ENCODE measurements at regions not wholly inside any gene's neighbourhood (a gene's known extent, or its start where the extent isn't known, plus 50 kb on each side); places are given as distances from the start of the nearest gene placed in this dataset.
"Not testable (repeated sequence)": the region's sequence is repeated elsewhere in the genome, so short reads cannot be mapped to it uniquely, and the experiment has no call there.

DNA sequence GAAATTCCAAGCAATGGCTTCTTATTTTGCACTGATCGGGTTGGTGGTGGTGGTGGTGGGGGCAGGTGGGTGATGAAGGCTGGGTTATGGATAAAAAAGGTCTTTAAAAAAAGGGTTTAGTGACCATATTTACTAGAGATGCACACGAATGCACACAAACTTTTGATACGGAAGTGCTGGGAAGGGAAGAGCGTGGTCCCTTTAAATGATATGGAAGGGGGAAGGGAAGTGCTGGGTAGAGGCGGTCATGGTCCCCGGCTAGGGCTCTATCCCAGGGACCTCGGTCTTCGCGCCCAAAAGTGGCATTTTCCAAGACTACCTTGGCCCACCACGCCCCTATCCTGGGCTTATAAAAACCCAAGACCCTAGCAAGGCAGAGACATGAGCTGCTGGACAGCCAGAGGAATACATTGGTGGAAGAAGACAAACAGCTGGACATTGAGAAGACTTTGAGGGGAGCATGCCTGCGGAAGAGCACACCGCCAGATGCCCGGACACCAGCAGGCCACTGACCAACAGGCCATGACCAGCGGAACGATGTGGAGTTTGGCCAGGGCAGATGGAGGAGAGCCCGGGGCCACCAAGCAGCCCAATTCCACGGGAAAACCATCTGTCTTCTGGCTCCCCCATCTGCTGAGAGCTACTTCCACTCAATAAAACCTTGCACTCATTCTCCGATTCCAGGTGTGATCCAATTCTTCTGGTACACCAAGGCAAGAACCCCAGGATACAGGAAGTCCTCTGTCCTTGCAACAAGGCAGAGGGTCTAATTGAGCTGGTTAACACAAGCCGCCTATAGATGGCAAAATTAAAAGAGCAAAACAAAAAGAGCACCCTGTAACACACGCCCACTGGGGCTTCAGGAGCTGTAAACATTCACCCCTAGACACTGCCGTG is 1720.2 kb downstream of the MRPL39 start:
- no peak for DNase-seq (ENCODE audit: low read depth)

DNA sequence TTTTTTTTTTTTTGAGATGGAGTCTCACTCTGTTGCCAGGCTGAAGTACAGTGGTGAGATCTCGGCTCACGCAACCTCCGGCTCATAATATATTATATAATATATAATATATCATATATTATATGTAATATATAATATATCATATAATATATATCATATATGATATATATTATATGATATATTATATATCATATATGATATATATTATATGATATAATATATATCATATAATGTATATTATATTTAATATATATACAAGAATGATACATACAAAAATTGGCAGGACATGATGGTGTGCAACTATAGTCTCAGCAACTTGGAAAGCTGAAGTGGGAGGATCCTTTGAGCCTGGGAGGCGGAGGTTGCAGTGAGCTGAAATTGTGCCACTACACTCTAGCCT is 1725.5 kb downstream of the MRPL39 start:
- no peak for DNase-seq (ENCODE audit: low read depth)

DNA sequence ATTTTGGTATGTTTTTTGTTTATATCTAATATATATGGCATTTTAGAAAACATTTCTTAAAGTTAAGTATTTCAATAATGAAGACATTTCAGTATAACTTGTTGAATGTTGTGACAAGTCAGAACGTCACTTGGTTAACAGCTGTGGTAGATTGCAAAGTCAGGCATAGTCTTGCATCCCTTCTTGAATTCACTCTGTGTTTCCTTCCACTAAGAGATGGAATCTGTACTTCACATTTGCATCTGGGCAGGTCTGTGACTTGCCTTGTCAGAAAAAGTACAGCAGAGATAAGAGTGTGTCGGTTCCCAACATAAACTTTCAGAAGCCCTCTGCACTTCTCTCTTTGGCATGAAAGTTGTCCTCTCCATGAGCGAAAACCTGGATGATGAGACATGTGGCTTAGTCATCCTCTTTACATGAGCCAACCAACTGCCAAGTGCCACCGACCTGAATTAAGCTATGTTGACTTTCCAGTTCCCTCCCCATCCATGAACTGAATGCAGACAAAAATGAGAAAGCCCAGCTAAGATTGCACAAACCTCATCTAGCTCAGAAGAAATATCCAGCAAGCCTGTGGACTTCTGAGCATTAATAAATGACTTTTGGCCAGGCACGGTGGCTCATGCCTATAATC is 1730.2 kb downstream of the MRPL39 start:
- DNase-seq (ENCODE audit: low read depth) = no peak

DNA sequence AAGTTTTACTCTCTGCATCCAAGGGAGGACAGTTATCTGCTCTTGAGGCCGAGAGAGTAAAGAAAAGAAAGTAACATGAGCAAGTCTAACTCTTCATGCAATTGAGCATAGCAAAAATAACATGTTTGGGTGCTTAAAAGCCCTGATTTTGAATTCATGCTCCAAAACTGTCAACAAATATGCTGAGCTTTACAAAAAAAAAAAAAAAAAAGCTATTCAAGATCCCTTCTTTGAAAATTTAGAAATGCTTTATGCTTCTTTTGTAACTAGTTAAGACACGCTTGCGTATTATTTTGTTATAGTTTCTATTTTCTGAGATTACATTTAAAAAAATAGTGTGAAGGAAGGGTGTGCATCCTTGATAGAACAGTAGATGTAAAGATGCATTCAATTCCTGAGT is 1733.0 kb downstream of the MRPL39 start:
- no peak for DNase-seq (ENCODE audit: low read depth)

DNA sequence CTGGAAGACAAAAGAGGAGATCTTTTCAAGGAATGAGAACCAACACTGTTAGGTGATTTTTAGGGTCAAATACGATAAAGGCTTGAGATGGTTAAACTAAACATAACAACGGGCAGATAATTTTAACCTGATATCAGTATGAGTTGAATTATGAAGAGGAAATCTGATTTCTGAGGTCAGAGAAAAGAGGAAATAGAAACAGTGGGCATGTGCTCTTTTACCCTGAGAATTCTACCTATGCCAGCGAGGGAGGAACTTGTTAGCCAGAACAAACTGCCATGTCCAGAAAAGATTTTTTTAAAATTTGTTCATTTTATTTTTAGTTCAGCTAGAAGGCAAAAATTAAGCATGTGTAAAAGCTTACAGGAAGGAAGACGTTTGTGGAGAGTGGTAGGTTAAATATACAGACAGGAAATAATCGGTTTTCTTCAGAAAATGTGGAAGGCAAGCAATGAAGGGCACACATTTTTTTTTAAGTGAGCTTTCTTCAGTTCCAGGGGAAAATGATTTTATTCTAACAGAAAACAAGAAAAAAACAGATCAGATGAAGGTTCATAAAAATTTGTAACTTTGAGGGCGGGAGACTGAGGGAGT is 1745.3 kb downstream of the MRPL39 start:
- DNase-seq (ENCODE audit: low read depth) = no peak

DNA sequence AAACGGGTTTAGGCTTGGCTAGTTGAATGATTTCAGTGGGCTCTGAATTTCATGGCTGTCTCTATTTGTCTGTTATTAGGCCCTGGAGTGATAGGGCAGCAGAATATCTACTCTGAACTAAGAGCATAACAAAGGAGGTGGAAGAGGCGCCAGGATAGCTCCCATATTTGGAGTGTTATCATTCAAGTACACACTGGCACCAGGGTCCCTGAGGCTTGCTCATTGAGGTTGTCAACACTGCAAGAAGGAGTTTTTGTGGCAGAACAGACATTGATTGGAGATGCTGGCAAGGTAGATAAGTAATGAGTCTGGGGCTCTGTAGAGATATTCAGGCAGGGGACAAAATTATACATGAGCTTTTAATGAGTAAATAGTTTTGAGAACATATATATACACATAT is 1748.4 kb downstream of the MRPL39 start:
- DNase-seq (ENCODE audit: low read depth) = no peak

DNA sequence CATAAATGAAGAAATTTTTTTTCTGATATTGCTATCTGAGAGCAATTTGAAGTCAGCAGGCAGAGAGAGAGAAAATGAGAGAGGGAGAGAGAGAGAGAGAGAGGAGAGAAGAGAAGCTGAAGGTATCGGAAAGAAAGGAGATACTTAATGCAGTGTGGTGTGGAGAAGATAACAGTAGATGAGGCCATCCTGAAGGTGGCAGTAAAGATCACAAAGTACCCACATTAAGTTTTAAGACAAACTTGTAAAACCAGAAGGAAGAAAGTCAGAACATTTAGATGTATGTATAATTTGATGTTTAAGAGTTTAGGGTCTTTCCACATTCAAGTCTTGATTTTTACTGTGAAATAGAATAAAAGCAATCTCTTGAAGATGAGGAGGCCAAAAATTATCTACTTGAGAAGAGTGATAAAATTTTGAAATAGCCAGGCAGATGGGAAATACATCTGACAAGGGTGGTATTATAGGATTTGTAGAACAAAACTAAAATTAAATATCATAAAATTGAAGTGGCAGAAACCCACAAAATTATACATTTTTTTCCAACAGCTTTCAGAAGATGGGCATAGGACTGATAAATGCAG is 1753.4 kb downstream of the MRPL39 start:
- DNase-seq (ENCODE audit: low read depth) = no peak

DNA sequence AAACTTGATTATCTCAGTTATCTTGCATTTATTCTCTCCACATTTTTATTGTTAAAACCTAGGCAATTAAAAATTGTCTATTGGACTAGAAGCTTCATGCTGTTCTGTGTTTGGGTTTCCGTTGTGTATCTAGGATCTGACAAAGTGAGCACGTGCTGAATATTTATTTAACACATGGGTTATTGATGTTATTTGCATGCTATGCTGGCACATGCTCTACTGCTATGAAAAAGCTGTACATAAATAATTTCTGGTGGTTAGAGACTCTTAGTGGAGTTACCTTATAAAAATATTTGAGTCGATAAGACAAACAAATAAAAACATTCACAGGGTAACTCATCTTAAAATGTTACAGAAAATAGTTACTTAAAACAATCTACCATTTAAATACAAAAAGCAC is 1769.7 kb downstream of the MRPL39 start:
- DNase-seq (ENCODE audit: low read depth) = no peak

DNA sequence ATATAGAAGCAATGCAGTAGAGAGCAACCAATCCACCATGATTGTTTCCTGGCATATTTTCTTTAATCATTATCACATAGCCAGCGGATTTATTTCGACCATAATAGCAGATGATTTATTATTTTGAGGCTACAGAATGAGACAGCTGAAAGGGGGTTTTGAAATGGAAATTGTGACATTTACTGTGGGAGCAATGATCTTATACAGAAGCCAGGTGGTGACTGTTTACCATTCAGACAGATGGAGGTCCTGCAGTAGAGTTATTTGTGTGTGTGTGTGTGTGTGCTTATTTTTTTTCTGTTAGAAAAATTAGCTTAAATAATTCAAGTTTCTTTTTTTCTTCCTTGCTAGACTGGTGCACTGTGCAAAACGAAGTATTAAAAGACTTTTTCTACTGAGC is 1784.5 kb downstream of the MRPL39 start:
- no peak for DNase-seq (ENCODE audit: low read depth)

DNA sequence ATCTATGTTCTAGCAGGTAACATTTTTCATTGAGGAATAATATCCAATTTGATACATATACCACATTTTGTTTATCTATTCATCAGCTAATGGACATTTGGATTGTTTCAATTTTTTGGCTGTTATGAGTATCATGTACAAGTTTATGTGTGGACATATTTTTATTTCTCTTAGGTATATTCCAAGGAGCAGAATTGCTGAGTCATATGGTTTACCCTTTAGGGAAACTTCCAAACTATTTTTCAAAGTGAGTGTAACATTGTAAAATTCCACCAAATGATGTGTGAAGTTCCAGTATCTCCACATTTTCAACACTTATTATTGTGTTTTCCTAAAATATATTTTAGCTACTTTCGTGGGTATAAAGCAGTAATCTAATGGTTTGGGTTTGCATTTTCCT is 1789.9 kb downstream of the MRPL39 start:
- DNase-seq (ENCODE audit: low read depth) = no peak

DNA sequence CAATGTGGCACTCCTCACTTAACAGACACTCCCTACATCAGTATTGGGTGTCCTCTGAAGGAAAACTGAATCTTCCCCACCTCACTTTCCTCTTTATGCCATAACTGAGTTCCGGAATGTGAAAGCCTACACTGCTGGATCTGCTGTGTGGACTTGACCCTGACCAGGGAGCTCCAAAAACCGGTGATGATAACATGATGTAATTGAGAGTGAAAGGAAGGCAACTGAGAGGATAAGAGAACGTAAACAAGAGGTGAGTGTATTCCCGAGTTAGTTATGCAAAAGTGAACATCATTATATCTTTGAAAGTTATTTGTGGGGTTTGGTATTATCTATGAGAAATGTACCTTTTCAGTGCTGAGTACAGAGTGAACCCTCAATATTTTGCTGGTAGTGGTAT is 1794.8 kb downstream of the MRPL39 start:
- no peak for DNase-seq (ENCODE audit: low read depth)

DNA sequence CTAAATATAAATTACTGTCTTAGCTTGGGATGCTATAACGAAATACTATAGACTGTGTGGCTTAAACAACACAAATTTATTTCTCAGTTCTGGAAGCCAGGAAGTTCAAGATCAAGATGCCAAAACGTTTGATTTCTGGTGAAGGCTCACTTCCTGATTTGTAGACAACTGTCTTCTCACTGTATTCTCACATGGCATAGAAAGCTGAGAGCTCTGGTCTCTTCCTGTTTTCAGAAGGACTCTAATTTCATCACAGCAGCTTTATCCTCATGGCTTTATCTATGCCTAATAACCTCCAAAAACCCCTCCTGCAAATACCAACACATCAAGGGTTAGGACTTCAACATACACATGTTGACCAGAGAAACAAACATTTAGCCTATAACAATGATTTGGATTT is 1795.5 kb downstream of the MRPL39 start:
- DNase-seq (ENCODE audit: low read depth) = no peak

DNA sequence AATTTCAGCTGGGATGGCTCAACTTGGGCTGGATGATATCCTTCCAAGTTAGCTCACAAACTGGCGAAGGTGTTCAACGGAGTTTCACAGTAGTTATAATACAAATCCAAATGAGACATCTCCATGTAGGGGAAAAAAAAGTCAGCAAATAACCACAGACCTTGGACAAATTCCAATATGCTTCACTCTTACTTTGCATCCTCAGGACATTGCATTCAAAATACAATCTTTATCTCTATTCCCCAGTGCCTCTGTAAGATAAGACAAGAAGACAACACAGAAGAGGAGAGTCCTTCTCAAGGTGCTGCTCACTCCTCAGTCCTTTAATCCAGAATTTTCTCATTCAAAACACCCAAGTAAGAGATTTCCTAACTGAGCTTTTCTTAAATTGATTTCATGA is 1797.7 kb downstream of the MRPL39 start:
- DNase-seq (ENCODE audit: low read depth) = no peak

DNA sequence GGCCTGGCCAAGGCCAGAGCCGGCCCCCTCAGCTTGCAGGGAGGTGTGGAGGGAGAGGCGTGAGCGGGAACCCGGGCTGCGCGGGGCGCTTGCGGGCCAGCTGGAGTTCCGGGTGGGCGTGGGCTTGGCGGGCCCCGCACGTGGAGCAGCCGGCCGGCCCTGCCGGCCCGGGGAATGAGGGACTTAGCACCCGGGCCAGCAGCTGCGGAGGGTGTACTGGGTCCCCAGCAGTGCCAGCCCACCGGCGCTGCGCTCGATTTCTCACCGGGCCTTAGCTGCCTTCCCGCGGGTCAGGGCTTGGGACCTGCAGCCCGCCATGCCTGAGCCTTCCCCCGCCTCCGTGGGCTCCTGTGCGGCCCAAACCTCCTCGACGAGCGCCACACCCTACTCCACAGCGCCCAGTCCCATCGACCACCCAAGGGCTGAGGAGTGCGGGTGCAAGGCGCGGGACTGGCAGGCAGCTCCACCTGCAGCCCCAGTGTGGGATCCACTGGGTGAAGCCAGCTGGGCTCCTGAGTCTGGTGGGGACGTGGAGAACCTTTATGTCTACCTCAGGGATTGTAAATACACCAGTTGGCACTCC is 1800.2 kb downstream of the MRPL39 start:
- not testable (repeated sequence) for DNase-seq (ENCODE audit: low read depth)

DNA sequence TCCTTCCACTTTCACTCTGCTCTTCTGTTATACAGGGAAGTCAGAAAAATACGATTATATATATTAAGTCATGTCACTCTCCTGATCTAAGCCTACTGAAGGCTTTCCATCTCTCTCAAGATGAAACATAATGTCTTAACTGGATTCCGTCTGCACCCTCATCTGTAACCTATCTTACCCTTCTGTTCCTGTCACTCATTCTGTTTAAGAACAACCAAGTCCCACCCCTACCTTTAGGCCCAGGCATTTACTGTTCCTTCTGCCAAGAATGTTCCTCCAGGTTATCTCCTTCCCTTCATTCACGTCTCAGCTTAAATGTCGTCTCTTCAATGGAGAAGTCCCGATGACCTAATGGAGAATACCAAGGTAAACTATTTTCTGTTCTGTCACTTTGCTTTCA is 1802.4 kb downstream of the MRPL39 start:
- no peak for DNase-seq (ENCODE audit: low read depth)

DNA sequence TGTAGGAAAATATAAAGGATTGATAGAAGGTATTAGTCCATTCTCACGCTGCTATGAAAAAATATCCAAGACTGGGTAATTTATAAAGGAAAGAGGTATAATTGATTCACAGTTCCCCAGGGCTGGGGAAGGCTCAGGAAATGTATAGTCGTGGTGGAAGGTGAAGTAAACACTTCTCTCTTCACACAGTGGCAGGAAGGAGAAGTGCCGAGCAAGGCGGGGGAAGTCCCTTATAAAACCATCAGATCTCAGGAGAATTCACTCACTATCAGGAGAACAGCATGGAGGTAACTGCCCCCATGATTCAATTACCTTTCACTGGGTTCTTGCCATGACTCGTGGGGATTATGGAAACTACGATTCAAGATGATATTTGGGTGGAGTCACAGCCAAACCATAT is 1806.0 kb downstream of the MRPL39 start:
- no peak for DNase-seq (ENCODE audit: low read depth)

DNA sequence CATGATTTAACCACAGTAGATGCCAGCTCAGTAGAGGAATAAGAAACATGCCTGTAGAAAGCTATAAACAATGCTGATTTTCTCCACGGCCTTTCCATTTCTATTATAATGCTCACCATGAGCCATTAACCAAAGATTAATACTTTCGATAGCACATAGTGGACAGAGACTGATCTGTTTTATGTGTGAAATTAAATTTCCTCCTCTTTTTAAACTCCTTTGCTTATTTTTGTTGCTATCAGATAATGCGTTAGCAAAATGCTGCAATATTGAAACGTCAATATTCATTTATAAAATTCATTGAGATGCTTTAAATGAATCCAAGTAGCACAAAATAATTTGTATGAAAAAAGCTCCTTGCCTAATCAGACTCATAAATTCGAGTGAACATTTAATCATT is 1807.9 kb downstream of the MRPL39 start:
- no peak for DNase-seq (ENCODE audit: low read depth)

DNA sequence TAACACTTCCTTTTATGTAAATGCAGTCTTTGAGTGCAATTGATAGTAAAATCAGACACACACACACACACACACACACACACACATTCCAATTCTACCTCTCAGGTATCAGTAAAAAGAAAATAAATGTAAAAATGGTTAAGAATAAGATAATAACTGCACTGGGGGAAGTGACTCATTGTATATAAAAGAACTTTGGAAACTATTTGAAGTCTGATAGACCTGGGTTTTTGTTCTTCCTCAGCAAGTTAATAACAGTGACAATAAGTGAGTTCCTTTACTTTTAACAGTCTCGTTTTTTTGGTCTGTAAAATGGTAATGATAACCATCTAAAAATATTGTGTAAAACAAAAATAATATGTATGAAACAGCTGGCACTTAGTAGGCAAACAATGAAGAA is 1815.0 kb downstream of the MRPL39 start:
- DNase-seq (ENCODE audit: low read depth) = no peak

DNA sequence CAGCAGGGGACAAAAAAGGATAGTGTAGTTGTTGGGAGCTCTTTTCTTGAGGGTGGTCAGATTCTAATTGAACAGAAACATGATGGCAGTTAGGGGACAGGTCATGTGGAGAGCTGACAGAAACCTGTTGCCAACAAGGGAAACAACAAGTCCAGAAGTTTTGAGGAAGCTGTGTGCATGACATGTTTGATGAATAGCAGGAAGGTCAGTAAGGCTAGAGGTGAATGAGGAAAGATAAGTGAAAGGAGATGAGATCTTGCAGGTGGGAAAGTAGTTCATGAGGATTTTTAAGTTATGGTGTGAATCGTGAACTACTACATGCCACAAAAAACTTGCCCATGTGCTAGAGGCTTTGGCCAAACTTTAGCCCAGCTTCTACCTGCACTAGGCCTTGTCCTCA is 1817.4 kb downstream of the MRPL39 start:
- no peak for DNase-seq (ENCODE audit: low read depth)

DNA sequence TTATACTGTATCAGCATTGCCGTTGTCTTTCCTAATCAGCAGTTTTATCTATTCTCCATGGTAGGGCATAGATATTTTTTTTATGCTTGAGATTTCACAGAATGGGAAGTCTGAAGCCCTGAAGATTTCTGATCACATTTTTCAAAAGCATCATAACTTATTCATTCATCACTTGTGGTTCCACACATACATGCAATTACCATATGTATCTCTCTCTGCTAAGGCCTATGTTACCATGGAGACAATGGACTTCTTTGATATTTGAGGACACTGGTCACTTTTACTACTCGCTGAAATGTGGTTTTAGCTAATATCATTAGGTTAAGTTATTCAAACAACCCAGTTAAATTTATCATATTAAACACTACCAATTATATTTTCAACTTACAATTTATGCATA is 1827.0 kb downstream of the MRPL39 start:
- no peak for DNase-seq (ENCODE audit: low read depth)

DNA sequence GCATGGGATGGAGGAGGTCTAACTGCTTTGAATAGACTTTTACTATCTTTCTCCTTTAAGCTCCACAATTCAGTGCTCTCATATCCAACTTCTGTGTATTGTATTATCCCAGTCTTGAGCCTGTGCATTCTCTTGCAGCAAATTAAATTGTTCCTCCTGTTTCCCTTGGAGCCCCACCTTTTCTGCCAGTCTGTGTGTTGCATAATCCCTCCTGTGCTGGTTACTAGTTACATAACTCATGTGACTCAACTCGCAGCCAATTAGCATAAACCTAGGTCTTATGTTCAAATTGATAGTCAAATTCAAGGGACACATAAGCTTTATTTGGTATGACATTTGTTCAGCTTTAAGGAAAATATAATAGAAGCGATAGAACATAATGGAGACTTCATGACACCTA is 1863.5 kb downstream of the MRPL39 start:
- DNase-seq (ENCODE audit: low read depth) = no peak

DNA sequence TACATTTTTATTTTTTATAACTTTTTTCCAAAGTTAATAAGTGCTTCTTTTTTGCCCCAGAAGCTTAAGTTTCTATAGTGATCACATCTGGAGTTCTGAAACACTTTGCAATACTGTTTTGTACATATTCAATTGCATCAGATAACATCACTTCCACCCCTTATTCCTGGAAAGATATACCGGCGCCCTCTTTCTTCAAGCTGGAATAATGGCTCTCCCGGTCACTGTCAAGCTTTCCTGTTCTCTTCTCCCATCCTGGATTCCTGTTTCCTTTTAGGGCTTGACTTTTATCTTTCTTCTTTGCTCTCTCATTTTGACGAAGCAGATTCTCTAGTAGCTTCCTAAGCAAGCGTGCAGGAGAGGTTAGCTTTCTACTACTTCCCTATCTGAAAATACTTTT is 1866.8 kb downstream of the MRPL39 start:
- DNase-seq (ENCODE audit: low read depth) = no peak

DNA sequence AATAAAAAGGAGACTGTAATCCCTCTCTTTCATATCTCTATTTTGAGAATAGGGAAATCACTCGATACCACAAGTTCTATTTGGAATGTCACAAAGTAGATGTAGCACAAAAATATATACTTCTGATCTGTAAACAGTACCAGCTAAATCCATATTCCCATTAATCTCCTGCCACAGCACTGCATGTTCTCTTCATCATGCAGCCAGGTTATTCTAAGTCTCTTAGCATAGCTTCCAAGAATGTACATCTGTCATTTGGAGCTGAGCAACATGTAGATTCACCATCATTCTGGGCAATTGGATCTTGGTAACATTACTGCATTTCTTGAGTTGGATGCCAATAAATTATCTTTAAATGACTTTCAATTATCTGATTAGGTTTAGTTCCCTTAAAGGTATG is 1874.5 kb downstream of the MRPL39 start:
- DNase-seq (ENCODE audit: low read depth) = no peak

Measured in T-helper 22 cell (primary cell).